Gastrocnemius medialis (tissue), 4 donors: ENCODE measurements at regions not wholly inside any gene's neighbourhood (a gene's known extent, or its start where the extent isn't known, plus 50 kb on each side); places are given as distances from the start of the nearest gene placed in this dataset.

ENCODE experiments used
- POLR2A ChIP-seq, 2 donors: fragments of 450-650 bp; IDR thresholded peaks; one replicate each; pipeline ENCODE4 v1.6.1; 2017; ENCODE audit warnings: antibody characterized with exemption in 2 of 2, mild to moderate bottlenecking in 2 of 2, moderate library complexity in 2 of 2
- TF ChIP-seq, protein P1 (sequence below), 5 experiments: fragments of 450-650 bp in 3 of 5; fragments of 200-600 bp in 2 of 5; sonication (generic) in 2 of 5; IDR thresholded peaks in 4 of 5; conservative IDR thresholded peaks in 1 of 5; 1 replicate in 4 of 5; 2 replicates in 1 of 5; pipeline ENCODE4 v1.5.1; 2016 to 2019; ENCODE audit warnings: antibody characterized with exemption in 5 of 5, mild to moderate bottlenecking in 3 of 5, moderate library complexity in 3 of 5

DNA sequence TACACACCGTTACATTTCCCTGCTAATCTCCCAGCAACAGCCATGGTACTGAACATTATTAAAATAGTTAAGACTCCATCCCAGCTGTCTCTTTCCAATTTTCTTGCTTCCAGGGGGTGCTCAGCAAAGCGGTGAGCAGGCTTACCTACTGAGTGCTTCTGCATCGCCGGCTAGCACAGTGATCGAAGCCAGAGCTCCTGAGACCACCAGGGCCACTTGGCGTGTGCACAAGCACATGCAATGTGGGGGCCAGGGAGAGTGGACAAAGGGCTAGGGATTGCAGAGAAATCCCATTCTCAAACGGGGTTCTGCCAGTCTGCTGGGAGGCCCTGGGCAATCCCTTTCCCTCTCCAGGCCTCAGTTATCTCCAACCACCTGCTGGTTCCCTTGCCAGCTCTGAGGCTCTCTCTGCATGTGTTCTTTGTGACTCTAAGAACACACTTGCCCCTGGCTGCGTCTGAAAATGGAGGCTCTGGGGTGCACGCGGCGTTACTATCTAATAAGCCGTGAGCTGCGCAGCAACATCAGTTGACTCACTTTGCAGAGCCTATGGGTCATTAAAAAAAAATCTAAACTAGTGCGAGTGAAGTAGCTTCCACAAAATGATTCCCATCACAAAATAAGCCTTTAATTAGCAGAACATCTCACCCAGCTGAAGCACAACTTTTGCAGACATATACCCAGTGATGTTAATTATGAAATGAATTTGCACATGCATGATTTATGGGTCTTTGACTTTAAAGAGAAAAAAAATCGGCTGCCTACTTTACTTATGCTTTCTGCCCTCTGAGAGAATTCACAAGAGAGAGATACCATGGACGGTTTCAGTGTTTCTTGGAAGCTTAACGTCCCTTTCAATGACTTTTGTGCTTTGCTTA lies 271.5 kb downstream of the TLE3 start:
- TF ChIP-seq, protein P1, sequence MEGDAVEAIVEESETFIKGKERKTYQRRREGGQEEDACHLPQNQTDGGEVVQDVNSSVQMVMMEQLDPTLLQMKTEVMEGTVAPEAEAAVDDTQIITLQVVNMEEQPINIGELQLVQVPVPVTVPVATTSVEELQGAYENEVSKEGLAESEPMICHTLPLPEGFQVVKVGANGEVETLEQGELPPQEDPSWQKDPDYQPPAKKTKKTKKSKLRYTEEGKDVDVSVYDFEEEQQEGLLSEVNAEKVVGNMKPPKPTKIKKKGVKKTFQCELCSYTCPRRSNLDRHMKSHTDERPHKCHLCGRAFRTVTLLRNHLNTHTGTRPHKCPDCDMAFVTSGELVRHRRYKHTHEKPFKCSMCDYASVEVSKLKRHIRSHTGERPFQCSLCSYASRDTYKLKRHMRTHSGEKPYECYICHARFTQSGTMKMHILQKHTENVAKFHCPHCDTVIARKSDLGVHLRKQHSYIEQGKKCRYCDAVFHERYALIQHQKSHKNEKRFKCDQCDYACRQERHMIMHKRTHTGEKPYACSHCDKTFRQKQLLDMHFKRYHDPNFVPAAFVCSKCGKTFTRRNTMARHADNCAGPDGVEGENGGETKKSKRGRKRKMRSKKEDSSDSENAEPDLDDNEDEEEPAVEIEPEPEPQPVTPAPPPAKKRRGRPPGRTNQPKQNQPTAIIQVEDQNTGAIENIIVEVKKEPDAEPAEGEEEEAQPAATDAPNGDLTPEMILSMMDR (IDR thresholded peaks at IDR 0.05 in 4 of 5, conservative IDR thresholded peaks at IDR 0.05 in 1 of 5): no peak
- no peak for TF ChIP-seq POLR2A (IDR thresholded peaks at IDR 0.05)
